A549 (cell line): ENCODE measurements at regions not wholly inside any gene's neighbourhood (a gene's known extent, or its start where the extent isn't known, plus 50 kb on each side); places are given as distances from the start of the nearest gene placed in this dataset.

ENCODE experiments used
- ATAC-seq, 2 experiments: fragments of 200-7000 bp in 1 of 2; fragments of >200 bp in 1 of 2; cut with Nextera tagmentation in 1 of 2; cut with Tn5 transposase in 1 of 2; 3 replicates each; pipeline versions ENCODE4 v1.8.0 to v1.9.1; 2018 to 2020; ENCODE audit warnings: mild to moderate bottlenecking in 1 of 2, moderate library complexity in 1 of 2
- CTCF ChIA-PET: fragments of 300-600 bp; sonication (Branson Sonifier 250); formaldehyde crosslinking; extraction: SDS; loops from one replicate; lab custom pipeline; 2021; ENCODE audit warnings: antibody characterized with exemption, inconsistent platforms; lab: Yijun Ruan, JAX
- POLR2A ChIA-PET: fragments of 350-600 bp; formaldehyde crosslinking; extraction: SDS; loops from one replicate; lab custom pipeline; 2021; ENCODE audit warnings: antibody characterized with exemption, inconsistent platforms; lab: Yijun Ruan, JAX
- DNase-seq, 2 experiments: peaks; one replicate each; pipeline versions ENCODE4 v3.0.0 to v3.0.0-alpha.2; 2011 to 2016; ENCODE audit warnings: low read depth in 1 of 2, low spot score in 1 of 2
- FAIRE-seq: peaks from 2 replicates; lab custom pipeline; 2011; peaks lifted over from hg19 to GRCh38; lab: Jason Lieb, UNC
- H3K27ac ChIP-seq, 2 experiments: fragments of >200 bp; sonication (Bioruptor Twin); formaldehyde crosslinking; 3 replicates each; pipeline ENCODE4 v1.5.1; 2016 to 2017
- H3K4me1 ChIP-seq: fragments of >200 bp; sonication (Bioruptor Twin); formaldehyde crosslinking; 3 replicates; pipeline ENCODE4 v1.6.1; 2016
- H3K4me2 ChIP-seq: fragments of >200 bp; sonication (Bioruptor Twin); formaldehyde crosslinking; 3 replicates; pipeline ENCODE4 v1.6.1; 2016
- H3K4me3 ChIP-seq: fragments of >200 bp; sonication (Bioruptor Twin); formaldehyde crosslinking; 3 replicates; pipeline ENCODE4 v1.5.1; 2016
- H3K9me3 ChIP-seq: fragments of >200 bp; sonication (Bioruptor Twin); formaldehyde crosslinking; 3 replicates; pipeline ENCODE4 v1.6.1; 2016
- CBX2 ChIP-seq: fragments of 200-600 bp; sonication (generic); IDR thresholded peaks from 2 replicates; pipeline ENCODE4 v1.6.1; 2016; ENCODE audit warnings: low read depth, mild to moderate bottlenecking, borderline replicate concordance
- CEBPB ChIP-seq, 2 experiments: fragments of >200 bp in 1 of 2; sonication (Bioruptor Twin) in 1 of 2; formaldehyde crosslinking in 1 of 2; IDR thresholded peaks; 2 replicates each; pipeline ENCODE4 v1.6.1; 2012 to 2016
- CHD2 ChIP-seq: fragments of 150-350 bp; IDR thresholded peaks from 2 replicates; pipeline ENCODE4 v1.6.1; 2014; ENCODE audit warnings: low read length; ENCODE audit not compliant: partially characterized antibody
- E2F6 ChIP-seq: IDR thresholded peaks from 2 replicates; pipeline ENCODE4 v1.6.1; 2012; ENCODE audit warnings: low read depth, borderline replicate concordance
- EHF ChIP-seq: fragments of 250-450 bp; sonication (Bioruptor Pico); IDR thresholded peaks from 2 replicates; pipeline ENCODE4 v1.5.0; 2020; ENCODE audit warnings: mild to moderate bottlenecking
- ELK1 ChIP-seq: fragments of 150-350 bp; IDR thresholded peaks from 2 replicates; pipeline ENCODE4 v1.6.1; 2014; ENCODE audit warnings: low read depth, mild to moderate bottlenecking, low read length
- EP300 ChIP-seq, 2 experiments: fragments of >200 bp; sonication (Bioruptor Twin); formaldehyde crosslinking; IDR thresholded peaks; 2 replicates in 1 of 2; 3 replicates in 1 of 2; pipeline ENCODE4 v1.6.1; 2016 to 2017
- FOSB ChIP-seq: fragments of 250-450 bp; sonication (Bioruptor Pico); IDR thresholded peaks from 2 replicates; pipeline ENCODE4 v1.5.0; 2020; ENCODE audit warnings: mild to moderate bottlenecking, moderate library complexity
- FOSL2 ChIP-seq, 2 experiments: fragments of 450-650 bp in 1 of 2; fragments of >200 bp in 1 of 2; sonication (Bioruptor Twin) in 1 of 2; formaldehyde crosslinking; IDR thresholded peaks; 2 replicates each; pipeline versions ENCODE4 v1.5.0 to v1.6.1; 2016 to 2020; ENCODE audit warnings: mild to moderate bottlenecking in 1 of 2, moderate library complexity in 1 of 2
- FOXS1 ChIP-seq: fragments of 250-450 bp; sonication (Bioruptor Pico); IDR thresholded peaks from 2 replicates; pipeline ENCODE4 v1.5.0; 2020; ENCODE audit warnings: mild to moderate bottlenecking, moderate library complexity
- GATA3 ChIP-seq: IDR thresholded peaks from 2 replicates; pipeline ENCODE4 v1.6.1; 2012; ENCODE audit warnings: borderline replicate concordance
- HDAC2 ChIP-seq: fragments of 200-600 bp; sonication (generic); IDR thresholded peaks from 2 replicates; pipeline ENCODE4 v1.6.1; 2016
- HES2 ChIP-seq: fragments of >200 bp; sonication (Bioruptor Twin); formaldehyde crosslinking; IDR thresholded peaks from 2 replicates; pipeline ENCODE4 v1.6.1; 2016
- HEYL ChIP-seq: fragments of 250-450 bp; sonication (Bioruptor Pico); IDR thresholded peaks from 2 replicates; pipeline ENCODE4 v1.8.0; 2021; ENCODE audit warnings: mild to moderate bottlenecking, moderate library complexity
- HOXA7 ChIP-seq: fragments of 250-450 bp; sonication (Bioruptor Pico); IDR thresholded peaks from 2 replicates; pipeline ENCODE4 v1.5.0; 2020; ENCODE audit warnings: mild to moderate bottlenecking, moderate library complexity
- KDM1A ChIP-seq: fragments of 200-600 bp; sonication (generic); IDR thresholded peaks from 2 replicates; pipeline ENCODE4 v1.6.1; 2016; ENCODE audit warnings: low read depth, mild to moderate bottlenecking
- MAFK ChIP-seq: fragments of 450-650 bp; IDR thresholded peaks from 2 replicates; pipeline ENCODE4 v1.6.1; 2014; ENCODE audit not compliant: partially characterized antibody
- NPAS2 ChIP-seq: fragments of 250-450 bp; sonication (Bioruptor Pico); IDR thresholded peaks from 2 replicates; pipeline ENCODE4 v1.8.0; 2022; ENCODE audit warnings: mild to moderate bottlenecking, moderate library complexity, borderline replicate concordance
- PBX3 ChIP-seq: IDR thresholded peaks from 2 replicates; pipeline ENCODE4 v1.6.1; 2012
- RFX5 ChIP-seq: fragments of 450-650 bp; IDR thresholded peaks from 2 replicates; pipeline ENCODE4 v1.7.1; 2014; ENCODE audit warnings: antibody characterized with exemption, mild to moderate bottlenecking, moderate library complexity
- RNF2 ChIP-seq: fragments of 200-600 bp; sonication (generic); IDR thresholded peaks from 2 replicates; pipeline ENCODE4 v1.6.1; 2016; ENCODE audit warnings: low read depth, mild to moderate bottlenecking, antibody characterized with exemption, moderate library complexity, borderline replicate concordance
- SREBF2 ChIP-seq: fragments of 450-650 bp; IDR thresholded peaks from 2 replicates; pipeline ENCODE4 v1.6.1; 2014; ENCODE audit warnings: mild to moderate bottlenecking, moderate library complexity
- TFCP2L1 ChIP-seq: fragments of 250-450 bp; sonication (Bioruptor Pico); IDR thresholded peaks from 2 replicates; pipeline ENCODE4 v1.5.0; 2021; ENCODE audit warnings: mild to moderate bottlenecking
- ZSCAN20 ChIP-seq: fragments of 250-450 bp; sonication (Bioruptor Pico); IDR thresholded peaks from 2 replicates; pipeline ENCODE4 v1.8.0; 2022; ENCODE audit warnings: mild to moderate bottlenecking, moderate library complexity
- WGBS: methylation state at CpG from one replicate; pipeline ENCODE4 v1.1.6; 2017; ENCODE audit errors: missing lambda C conversion rate; 5-methylcytosine and 5-hydroxymethylcytosine counted together

- H3K27ac ChIP-seq: no peak overlapping the region
- TF ChIP-seq MAFK (peak; percentile 52), RNF2 (no peak)
- TF ChIP-seq, all 56 proteins: peak for 1
- ChIA-PET POLR2A (no interaction called here), CTCF (interaction anchor here (2.0 kb wide), 1 partner anchor 8 kb away, joined by 6 read pairs; no protein-coding TSS in a partner anchor)
- Histone ChIP-seq H3K9me3 (no peaks in the 10 kb centered on the region), H3K4me1 (no peaks in the 10 kb centered on the region), H3K4me3 (no peak overlapping the region), H3K4me2 (no peak overlapping the region)
- no peak for FAIRE-seq
- ATAC-seq: no peak
- no peak for DNase-seq
- 31% methylated on average over 4 of the region's 4 CpGs for WGBS
Observed at GRCh38 chr2:66834859-66835258, 399.9 kb downstream of the MEIS1 start.

- H3K4me1 ChIP-seq: no peaks in the 10 kb centered on the region
- DNase-seq (no peak), ATAC-seq (no peak), FAIRE-seq (no peak)
- POLR2A ChIA-PET: no interaction called here
- H3K4me2 ChIP-seq: no peak overlapping the region
- TF ChIP-seq NPAS2 (CRISPR knock-in tag) (no peak), HOXA7 (CRISPR knock-in tag) (no peak), ZSCAN20 (CRISPR knock-in tag) (no peak), E2F6 (no peak), RFX5 (no peak), EP300 (IDR thresholded peaks at IDR 0.05) (no peak), GATA3 (no peak), TFCP2L1 (no peak), HEYL (no peak), HDAC2 (no peak), FOXS1 (CRISPR knock-in tag) (no peak), HES2 (no peak), CBX2 (no peak), EHF (no peak), PBX3 (no peak), KDM1A (no peak), CHD2 (no peak), ELK1 (no peak), SREBF2 (no peak), CEBPB (IDR thresholded peaks at IDR 0.05) (no peak)
- no peaks in the 10 kb centered on the region for H3K9me3 ChIP-seq
- 33% methylated on average over 1 of the region's 1 CpG for WGBS
- CTCF ChIA-PET: no interaction called here
- no peak overlapping the region for H3K27ac ChIP-seq
- H3K4me3 ChIP-seq: no peak overlapping the region
Observed at GRCh38 chr2:66836851-66837250, 401.9 kb downstream of the MEIS1 start.

- no peak for TF ChIP-seq FOSL2 (IDR thresholded peaks at IDR 0.05)
- 0 out of 2 replicates have a peak, but pooled peaks have one; percentile 34 for TF ChIP-seq FOSL2 (CRISPR knock-in tag; IDR thresholded peaks at IDR 0.05)
- no peak for TF ChIP-seq EHF
- TF ChIP-seq ELK1: no peak
- TF ChIP-seq FOSB (CRISPR knock-in tag): no peak
- TF ChIP-seq HES2: no peak
- TF ChIP-seq PBX3: no peak
- ChIA-PET CTCF (no interaction called here), POLR2A (no interaction called here)
- Histone ChIP-seq H3K9me3 (no peaks in the 10 kb centered on the region), H3K27ac (peak overlapping the region in 1 of 2 experiments; percentile 30; a peak in 2 of 6 replicates), H3K4me2 (peak overlapping the region; percentile 40; the same call in 2 of the 3 replicates), H3K4me3 (no peak overlapping the region), H3K4me1 (no peaks in the 10 kb centered on the region)
- 9% methylated on average over 4 of the region's 4 CpGs for WGBS
- FAIRE-seq (no peak), DNase-seq (peak in 1 of 2 experiments; percentile 66), ATAC-seq (peak; percentile 91 to 95)
Observed at GRCh38 chr2:66839551-66840320, 404.8 kb downstream of the MEIS1 start.
